Sigmoid colon (tissue), 3 donors: ENCODE measurements at regions not wholly inside any gene's neighbourhood (a gene's known extent, or its start where the extent isn't known, plus 50 kb on each side); places are given as distances from the start of the nearest gene placed in this dataset.

ENCODE experiments used
- POLR2A ChIP-seq, 2 donors: fragments of 450-650 bp; IDR thresholded peaks; one replicate each; pipeline ENCODE4 v1.6.1; 2016; ENCODE audit warnings: antibody characterized with exemption in 2 of 2, mild to moderate bottlenecking in 2 of 2, moderate library complexity in 2 of 2
- TF ChIP-seq, protein P1 (sequence below), 4 experiments: fragments of 450-650 bp in 3 of 4; fragments of 200-600 bp in 1 of 4; IDR thresholded peaks; one replicate each; pipeline ENCODE4 v1.5.1; 2016 to 2019; ENCODE audit warnings: antibody characterized with exemption in 4 of 4, mild to moderate bottlenecking in 3 of 4, moderate library complexity in 2 of 4

DNA sequence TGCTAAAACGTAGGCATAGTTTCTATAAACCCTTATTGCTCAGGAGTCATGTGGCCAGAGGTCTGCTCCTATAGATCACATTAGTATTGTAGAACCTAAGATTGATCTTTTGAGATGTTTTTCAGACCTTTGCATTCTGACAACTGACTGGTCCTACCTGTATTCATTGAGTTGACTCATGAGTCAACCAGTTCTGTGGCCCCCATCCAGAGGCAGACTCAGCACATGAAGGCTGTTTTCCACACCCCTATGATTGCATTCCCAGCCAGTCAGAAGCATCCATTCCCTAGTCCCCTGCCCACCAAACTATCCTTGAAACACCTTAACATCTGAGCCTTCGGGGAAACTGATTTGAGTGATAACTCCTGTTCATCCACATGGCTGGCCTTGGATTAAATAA is 451.7 kb downstream of the SIPA1L2 start:
- TF ChIP-seq, protein P1, sequence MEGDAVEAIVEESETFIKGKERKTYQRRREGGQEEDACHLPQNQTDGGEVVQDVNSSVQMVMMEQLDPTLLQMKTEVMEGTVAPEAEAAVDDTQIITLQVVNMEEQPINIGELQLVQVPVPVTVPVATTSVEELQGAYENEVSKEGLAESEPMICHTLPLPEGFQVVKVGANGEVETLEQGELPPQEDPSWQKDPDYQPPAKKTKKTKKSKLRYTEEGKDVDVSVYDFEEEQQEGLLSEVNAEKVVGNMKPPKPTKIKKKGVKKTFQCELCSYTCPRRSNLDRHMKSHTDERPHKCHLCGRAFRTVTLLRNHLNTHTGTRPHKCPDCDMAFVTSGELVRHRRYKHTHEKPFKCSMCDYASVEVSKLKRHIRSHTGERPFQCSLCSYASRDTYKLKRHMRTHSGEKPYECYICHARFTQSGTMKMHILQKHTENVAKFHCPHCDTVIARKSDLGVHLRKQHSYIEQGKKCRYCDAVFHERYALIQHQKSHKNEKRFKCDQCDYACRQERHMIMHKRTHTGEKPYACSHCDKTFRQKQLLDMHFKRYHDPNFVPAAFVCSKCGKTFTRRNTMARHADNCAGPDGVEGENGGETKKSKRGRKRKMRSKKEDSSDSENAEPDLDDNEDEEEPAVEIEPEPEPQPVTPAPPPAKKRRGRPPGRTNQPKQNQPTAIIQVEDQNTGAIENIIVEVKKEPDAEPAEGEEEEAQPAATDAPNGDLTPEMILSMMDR (IDR thresholded peaks at IDR 0.05) = no peak
- TF ChIP-seq POLR2A (IDR thresholded peaks at IDR 0.05) = no peak
